H1 (cell line): ENCODE measurements at regions not wholly inside any gene's neighbourhood (a gene's known extent, or its start where the extent isn't known, plus 50 kb on each side); places are given as distances from the start of the nearest gene placed in this dataset.

Experiments used
- CTCF ChIA-PET: fragments of 300-600 bp; sonication (Branson Sonifier 250); formaldehyde crosslinking; loops from one replicate; lab custom pipeline; 2021; ENCODE audit not compliant: partially characterized antibody; lab: Charles Lee
- POLR2A ChIA-PET: fragments of 300-600 bp; sonication (Branson Sonifier 250); formaldehyde crosslinking; loops from one replicate; lab custom pipeline; 2021; ENCODE audit warnings: inconsistent platforms; ENCODE audit not compliant: partially characterized antibody; lab: Charles Lee
- DNase-seq, 2 experiments: peaks; one replicate each; pipeline versions ENCODE4 v3.0.0 to v3.0.0-alpha.2; 2010 to 2022; ENCODE audit warnings: low spot score in 2 of 2, low read depth in 1 of 2, mixed read lengths in 1 of 2
- FAIRE-seq: peaks from 2 replicates; lab custom pipeline; 2011; peaks lifted over from hg19 to GRCh38; lab: Jason Lieb, UNC
- H2AFZ ChIP-seq: 2 replicates; pipeline ENCODE4 v1.8.1; 2012; ENCODE audit warnings: low read length, inconsistent platforms
- H2AK5ac ChIP-seq: 2 replicates; pipeline ENCODE4 v1.6.1; 2013; ENCODE audit warnings: low read depth, low read length
- H2BK120ac ChIP-seq: replicated peaks from 2 replicates; pipeline ENCODE3; 2013; ENCODE audit warnings: low read depth, low read length, inconsistent platforms
- H2BK12ac ChIP-seq: 2 replicates; pipeline ENCODE4 v1.6.1; 2013; ENCODE audit warnings: low read depth, low read length
- H2BK15ac ChIP-seq: 2 replicates; pipeline ENCODE4 v1.6.1; 2013; ENCODE audit warnings: low read length
- H2BK20ac ChIP-seq: 2 replicates; pipeline ENCODE4 v1.6.1; 2013; ENCODE audit warnings: low read length
- H2BK5ac ChIP-seq: 2 replicates; pipeline ENCODE4 v1.6.1; 2013; ENCODE audit warnings: low read depth, low read length
- H3K14ac ChIP-seq: 2 replicates; pipeline ENCODE4 v1.6.1; 2013; ENCODE audit warnings: inconsistent platforms; ENCODE audit not compliant: insufficient read length
- H3K18ac ChIP-seq: 2 replicates; pipeline ENCODE4 v1.6.1; 2013; ENCODE audit warnings: low read length; ENCODE audit errors: extremely low read depth
- H3K23ac ChIP-seq: 2 replicates; pipeline ENCODE4 v1.6.1; 2013; ENCODE audit warnings: inconsistent platforms; ENCODE audit not compliant: insufficient read length
- H3K23me2 ChIP-seq: 2 replicates; pipeline ENCODE4 v1.6.1; 2013; ENCODE audit warnings: low read depth, low read length
- H3K27ac ChIP-seq: 2 replicates; pipeline ENCODE4 v1.6.1; 2011; ENCODE audit warnings: low read depth, low read length, inconsistent platforms
- H3K27me3 ChIP-seq, 4 experiments: replicated peaks in 1 of 4; 1 replicate in 1 of 4; 2 replicates in 3 of 4; pipeline versions ENCODE4 v1.6.1 to v1.8.1; 2011 to 2013; ENCODE audit warnings: low read length in 3 of 4, mild to moderate bottlenecking in 3 of 4, inconsistent platforms in 2 of 4, mixed read lengths in 2 of 4, moderate library complexity in 1 of 4; ENCODE audit not compliant: control insufficient read depth in 3 of 4, insufficient read depth in 3 of 4; ENCODE audit errors: extremely low read depth in 1 of 4
- H3K36me3 ChIP-seq, 4 experiments: 2 replicates each; pipeline versions ENCODE4 v1.6.1 to v1.8.1; 2011 to 2013; ENCODE audit warnings: mild to moderate bottlenecking in 4 of 4, low read length in 3 of 4, moderate library complexity in 2 of 4, control low read depth in 1 of 4, inconsistent platforms in 1 of 4; ENCODE audit not compliant: insufficient read depth in 4 of 4, control insufficient read depth in 2 of 4
- H3K4ac ChIP-seq: replicated peaks from 2 replicates; pipeline ENCODE3; 2013; ENCODE audit warnings: low read length, low read depth, mixed read lengths, inconsistent platforms; ENCODE audit not compliant: insufficient read length
- H3K4me1 ChIP-seq, 4 experiments: replicated peaks in 1 of 4; 1 replicate in 1 of 4; 2 replicates in 3 of 4; pipeline versions ENCODE4 v1.6.1 to v1.8.1; 2011 to 2013; ENCODE audit warnings: low read length in 3 of 4, inconsistent platforms in 2 of 4, mixed read lengths in 1 of 4; ENCODE audit not compliant: insufficient read depth in 4 of 4, control insufficient read depth in 3 of 4
- H3K4me2 ChIP-seq, 2 experiments: 2 replicates each; pipeline versions ENCODE4 v1.6.1 to v1.8.1; 2011 to 2013; ENCODE audit warnings: low read depth in 2 of 2, low read length in 2 of 2, control low read depth in 1 of 2, inconsistent platforms in 1 of 2, mild to moderate bottlenecking in 1 of 2; ENCODE audit not compliant: insufficient read depth in 1 of 2
- H3K4me3 ChIP-seq, 4 experiments: fragments of 200-600, 300-600 bp in 1 of 4; sonication (generic), shearing (Covaris generic), sonication (Bioruptor Twin) in 1 of 4; 2 replicates each; pipeline versions ENCODE4 v1.5.1 to v1.8.1; 2011 to 2016; ENCODE audit warnings: low read length in 4 of 4, low read depth in 3 of 4, control low read depth in 2 of 4, inconsistent platforms in 2 of 4, mild to moderate bottlenecking in 2 of 4, mixed read lengths in 1 of 4, moderate library complexity in 1 of 4; ENCODE audit not compliant: insufficient read depth in 2 of 4; ENCODE audit errors: extremely low read depth in 1 of 4
- H3K56ac ChIP-seq: replicated peaks from 2 replicates; pipeline ENCODE3; 2013; ENCODE audit warnings: low read depth, mild to moderate bottlenecking, mixed read lengths, low read length, inconsistent platforms; ENCODE audit not compliant: insufficient read length
- H3K79me1 ChIP-seq: 2 replicates; pipeline ENCODE4 v1.6.1; 2013; ENCODE audit warnings: low read depth, low read length, control low read depth
- H3K79me2 ChIP-seq, 2 experiments: 2 replicates each; pipeline versions ENCODE4 v1.6.1 to v1.8.1; 2012 to 2013; ENCODE audit warnings: low read length in 2 of 2, mild to moderate bottlenecking in 2 of 2, inconsistent platforms in 1 of 2; ENCODE audit not compliant: insufficient read depth in 2 of 2, control insufficient read depth in 1 of 2
- H3K9ac ChIP-seq, 4 experiments: replicated peaks in 1 of 4; 1 replicate in 1 of 4; 2 replicates in 3 of 4; pipeline versions ENCODE4 v1.6.1 to v1.8.1; 2011 to 2013; ENCODE audit warnings: low read depth in 3 of 4, low read length in 3 of 4, control low read depth in 2 of 4, mild to moderate bottlenecking in 2 of 4, moderate library complexity in 2 of 4, inconsistent platforms in 1 of 4; ENCODE audit errors: extremely low read depth in 1 of 4
- H3K9me3 ChIP-seq, 2 experiments: 2 replicates each; pipeline versions ENCODE4 v1.6.1 to v1.8.1; 2012 to 2013; ENCODE audit warnings: mild to moderate bottlenecking in 2 of 2, moderate library complexity in 2 of 2, control low read depth in 1 of 2, inconsistent platforms in 1 of 2, low read depth in 1 of 2, low read length in 1 of 2, mixed read lengths in 1 of 2; ENCODE audit not compliant: insufficient read depth in 2 of 2
- H4K20me1 ChIP-seq, 2 experiments: replicated peaks in 1 of 2; 2 replicates each; pipeline versions ENCODE3 to v1.8.1; 2011 to 2013; ENCODE audit warnings: inconsistent platforms in 2 of 2, low read length in 2 of 2, mild to moderate bottlenecking in 1 of 2; ENCODE audit not compliant: insufficient read depth in 2 of 2, control insufficient read depth in 1 of 2
- H4K5ac ChIP-seq: 2 replicates; pipeline ENCODE4 v1.6.1; 2013; ENCODE audit warnings: low read length, low read depth, mixed read lengths, inconsistent platforms; ENCODE audit not compliant: insufficient read length
- H4K8ac ChIP-seq: 2 replicates; pipeline ENCODE4 v1.8.0; 2013; ENCODE audit warnings: mild to moderate bottlenecking, moderate library complexity, low read length, inconsistent platforms; ENCODE audit not compliant: insufficient read depth; ENCODE audit errors: extremely low read depth
- H4K91ac ChIP-seq: replicated peaks from 2 replicates; pipeline ENCODE3; 2013; ENCODE audit warnings: low read length, mixed read lengths, inconsistent platforms; ENCODE audit not compliant: insufficient read length
- ASH2L ChIP-seq: fragments of 200-600, 300-600 bp; sonication (generic); IDR thresholded peaks from one replicate; pipeline ENCODE4 v1.7.1; 2017; ENCODE audit warnings: low read length
- BACH1 ChIP-seq: IDR thresholded peaks from 2 replicates; pipeline ENCODE4 v1.6.1; 2012; ENCODE audit warnings: low read length, improper control_type of control experiment
- CBX5 ChIP-seq: fragments of 300-800, 300-1000 bp; sonication (generic); IDR thresholded peaks from 2 replicates; pipeline ENCODE4 v1.7.1; 2016; ENCODE audit warnings: antibody characterized with exemption, low read length, low read depth
- CBX8 ChIP-seq: fragments of 300-800, 300-1000 bp; sonication (generic); IDR thresholded peaks from 2 replicates; pipeline ENCODE4 v1.7.1; 2016; ENCODE audit warnings: low read depth, low read length, borderline replicate concordance
- CEBPB ChIP-seq: IDR thresholded peaks from 2 replicates; pipeline ENCODE4 v1.6.1; 2012; ENCODE audit warnings: low read depth, low read length
- CHD1 ChIP-seq: IDR thresholded peaks from 2 replicates; pipeline ENCODE4 v1.6.1; 2012; ENCODE audit warnings: low read depth, low read length, improper control_type of control experiment
- EZH2 ChIP-seq: fragments of 200-600 bp; sonication (generic); IDR thresholded peaks from 2 replicates; pipeline ENCODE4 v1.7.1; 2012; ENCODE audit warnings: low read depth, mild to moderate bottlenecking, moderate library complexity, low read length, inconsistent platforms; ENCODE audit not compliant: severe bottlenecking
- GABPA ChIP-seq: IDR thresholded peaks from 2 replicates; pipeline ENCODE4 v1.6.1; 2011; ENCODE audit warnings: mild to moderate bottlenecking, low read length, moderate library complexity, borderline replicate concordance; ENCODE audit not compliant: insufficient read depth
- JUN ChIP-seq: IDR thresholded peaks from 2 replicates; pipeline ENCODE4 v1.6.1; 2011; ENCODE audit warnings: low read depth, mild to moderate bottlenecking, improper control_type of control experiment, low read length
- KDM1A ChIP-seq: fragments of 200-600, 300-600 bp; sonication (generic); IDR thresholded peaks from 2 replicates; pipeline ENCODE4 v1.7.1; 2016; ENCODE audit warnings: mild to moderate bottlenecking, low read length, borderline replicate concordance
- POLR2A ChIP-seq, 2 experiments: IDR thresholded peaks; 1 replicate in 1 of 2; 2 replicates in 1 of 2; pipeline ENCODE4 v1.6.1; 2011; ENCODE audit warnings: low read depth in 2 of 2, low read length in 2 of 2, mild to moderate bottlenecking in 2 of 2; ENCODE audit errors: control extremely low read depth in 1 of 2
- POU5F1 ChIP-seq: IDR thresholded peaks from 2 replicates; pipeline ENCODE4 v1.6.1; 2011; ENCODE audit warnings: low read depth, mild to moderate bottlenecking, low read length, moderate library complexity
- RAD21 ChIP-seq, 2 experiments: IDR thresholded peaks in 1 of 2; conservative IDR thresholded peaks in 1 of 2; 2 replicates each; pipeline ENCODE4 v1.6.1; 2011; ENCODE audit warnings: low read depth in 2 of 2, low read length in 2 of 2, improper control_type of control experiment in 1 of 2, inconsistent platforms in 1 of 2, mild to moderate bottlenecking in 1 of 2, moderate library complexity in 1 of 2
- RNF2 ChIP-seq: fragments of 200-900, 300-1000 bp; sonication (generic); IDR thresholded peaks from 2 replicates; pipeline ENCODE4 v1.7.1; 2016; ENCODE audit warnings: borderline replicate concordance, low read depth, mild to moderate bottlenecking, antibody characterized with exemption, low read length; ENCODE audit not compliant: poor library complexity, severe bottlenecking; ENCODE audit errors: missing control alignments
- SIRT6 ChIP-seq: IDR thresholded peaks from one replicate; pipeline ENCODE4 v1.7.1; 2012; ENCODE audit warnings: low read length, inconsistent platforms
- SIX5 ChIP-seq: IDR thresholded peaks from 2 replicates; pipeline ENCODE4 v1.6.1; 2011; ENCODE audit warnings: mild to moderate bottlenecking, low read depth, low read length
- WGBS, 2 experiments: shearing (Covaris generic) in 1 of 2; methylation state at CpG; one replicate each; pipeline versions ENCODE4 v1.1.6 to v1.1.7; 2013 to 2015; ENCODE audit warnings: low lambda C conversion rate in 2 of 2, mixed read lengths in 2 of 2, inconsistent platforms in 1 of 2, low coverage in 1 of 2, missing lambda C conversion rate in 1 of 2; ENCODE audit not compliant: insufficient replicate concordance in 2 of 2, insufficient coverage in 1 of 2, insufficient read length in 1 of 2; ENCODE audit errors: extremely low coverage in 1 of 2, missing lambda C conversion rate in 1 of 2; 5-methylcytosine and 5-hydroxymethylcytosine counted together

DNA sequence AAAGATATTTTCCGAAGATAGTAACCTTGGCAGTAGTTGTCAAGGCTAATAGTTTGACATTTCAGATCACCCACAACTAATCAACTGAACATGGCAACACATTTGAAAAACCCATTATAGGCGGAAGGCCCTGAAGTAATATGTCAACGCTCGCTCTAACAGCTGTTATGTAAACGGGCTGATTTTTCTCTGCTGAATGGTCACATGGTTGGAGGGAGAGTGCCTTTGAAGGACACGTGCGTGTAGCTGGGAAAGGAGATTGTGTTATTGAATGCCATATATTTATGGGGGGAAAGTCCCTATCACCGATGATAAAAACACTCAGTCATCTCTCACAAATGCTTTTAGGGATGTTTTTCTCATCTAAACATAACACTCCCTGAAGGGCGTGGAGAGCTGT, 160.0 kb upstream of the RALGAPA2 start:
- no peak overlapping the region for H4K5ac ChIP-seq
- no peaks in the 10 kb centered on the region for H3K79me2 ChIP-seq
- no peak overlapping the region for H3K4me2 ChIP-seq
- H4K20me1 ChIP-seq: no peaks in the 10 kb centered on the region
- 93% methylated on average over 9 of the region's 9 CpGs; no CpG with 5 or more reads in 1 of the 2 experiments for WGBS, 2 experiments
- no peak overlapping the region for H4K91ac ChIP-seq
- ChIA-PET POLR2A (no interaction called here), CTCF (interaction anchor here (1.3 to 1.7 kb wide), 2 partner anchors 9 to 12 kb away, joined by 5 to 6 read pairs; no protein-coding TSS in a partner anchor)
- no peak overlapping the region for H2AFZ ChIP-seq
- no peak overlapping the region for H3K9ac ChIP-seq
- no peak overlapping the region for H3K56ac ChIP-seq
- no peak overlapping the region for H3K4ac ChIP-seq
- no peaks in the 10 kb centered on the region for H3K4me1 ChIP-seq
- no peaks in the 10 kb centered on the region for H3K27me3 ChIP-seq
- H3K18ac ChIP-seq: no peak overlapping the region
- no peak overlapping the region for H2BK120ac ChIP-seq
- no peak overlapping the region for H2BK15ac ChIP-seq
- H2BK5ac ChIP-seq: no peak overlapping the region
- no peak overlapping the region for H3K27ac ChIP-seq
- TF ChIP-seq ASH2L (no peak), POU5F1 (no peak), POLR2A (IDR thresholded peaks at IDR 0.05; ENCODE audit: control extremely low read depth in 1 of 2, low read depth in 2 of 2, low read length in 2 of 2) (no peak), SIX5 (no peak), CBX5 (no peak), GABPA (no peak), JUN (no peak), RNF2 (no peak), CBX8 (no peak), CHD1 (no peak), EZH2 (no peak), SIRT6 (no peak), BACH1 (no peak), KDM1A (no peak), CEBPB (no peak), RAD21 (IDR thresholded peaks at IDR 0.05 in 1 of 2, conservative IDR thresholded peaks at IDR 0.05 in 1 of 2; ENCODE audit: low read depth in 2 of 2, low read length in 2 of 2) (no peak)
- no peak overlapping the region for H2BK12ac ChIP-seq
- no peak overlapping the region for H4K8ac ChIP-seq
- H3K36me3 ChIP-seq: no peaks in the 10 kb centered on the region
- no peak overlapping the region for H3K14ac ChIP-seq
- H3K9me3 ChIP-seq: no peaks in the 10 kb centered on the region
- FAIRE-seq: no peak
- no peak overlapping the region for H3K23ac ChIP-seq
- DNase-seq: no peak
- no peaks in the 10 kb centered on the region for H3K23me2 ChIP-seq
- H3K79me1 ChIP-seq: no peaks in the 10 kb centered on the region
- H3K4me3 ChIP-seq: no peak overlapping the region
- no peak overlapping the region for H2AK5ac ChIP-seq
- H2BK20ac ChIP-seq: no peak overlapping the region
